ENCODE measurements at regions not wholly inside any gene's neighbourhood (a gene's known extent, or its start where the extent isn't known, plus 50 kb on each side); places are given as distances from the start of the nearest gene placed in this dataset.
"Not testable (repeated sequence)": the region's sequence is repeated elsewhere in the genome, so short reads cannot be mapped to it uniquely, and the experiment has no call there.

- not testable (repeated sequence) for TF ChIP-seq CTCF (conservative IDR thresholded peaks at IDR 0.05); ZFX (IDR thresholded peaks at IDR 0.05)
Measured at GRCh38 chrX:112461949-112462450, 217.7 kb downstream of the LHFPL1 start.
